ENCODE measurements at regions not wholly inside any gene's neighbourhood (a gene's known extent, or its start where the extent isn't known, plus 50 kb on each side); places are given as distances from the start of the nearest gene placed in this dataset.

- Mint-ChIP-seq H3K27me3 (ENCODE audit: low read depth in 3 of 3) (no peaks in the 10 kb centered on the region), H3K36me3 (no peaks in the 10 kb centered on the region), H3K4me1 (no peaks in the 10 kb centered on the region), H3K4me3 (no peak overlapping the region), H3K9me3 (peaks cover 2 to 16% (median 8%) of the 10 kb centered on the region in 7 donors), H3K27ac (no peak overlapping the region)
- Histone ChIP-seq H4K20me1 (ENCODE audit: insufficient read depth, low read length) (no peaks in the 10 kb centered on the region), H3K9me3 (replicated peaks in 1 of 2; ENCODE audit: control insufficient read depth in 1 of 2, insufficient read depth in 1 of 2, low read length in 2 of 2) (no peaks in the 10 kb centered on the region), H3K4me1 (ENCODE audit: control insufficient read depth in 1 of 2, insufficient read depth in 2 of 2, low read length in 2 of 2) (no peaks in the 10 kb centered on the region), H3K36me3 (replicated peaks in 1 of 2; ENCODE audit: control insufficient read depth in 1 of 2, insufficient read depth in 2 of 2, low read length in 2 of 2) (no peaks in the 10 kb centered on the region), H3K4me3 (replicated peaks in 1 of 3; ENCODE audit: low read depth in 2 of 3, low read length in 3 of 3) (no peak overlapping the region), H3K79me2 (ENCODE audit: insufficient read depth, low read length) (no peaks in the 10 kb centered on the region), H3K27ac (ENCODE audit: low read depth in 1 of 2, low read length in 2 of 2) (no peak overlapping the region), H3K4me2 (replicated peaks; ENCODE audit: extremely low read depth, low read length, poor library complexity, severe bottlenecking) (no peak overlapping the region), H3K9ac (ENCODE audit: insufficient read depth, low read length, poor library complexity, severe bottlenecking) (no peak overlapping the region), H3K27me3 (ENCODE audit: control insufficient read depth in 2 of 2, insufficient read depth in 2 of 2, low read length in 2 of 2) (no peaks in the 10 kb centered on the region), H2AFZ (ENCODE audit: insufficient read depth, low read depth, low read length, poor library complexity, severe bottlenecking) (no peak overlapping the region)
- DNase-seq, result no peak
- 86% methylated on average over 1 of the region's 5 CpGs for WGBS (ENCODE audit: insufficient coverage)
- intact Hi-C loops (cut with micrococcal nuclease), result no loop called here
- no peak for TF ChIP-seq CTCF (IDR thresholded peaks at IDR 0.05)
Measured at GRCh38 chr21:28767523-28767922, 225.2 kb downstream of the LTN1 start.

GRCh38 chr21:28763809-28764418, 228.8 kb downstream of the LTN1 start:
- Histone ChIP-seq H4K20me1 (ENCODE audit: insufficient read depth, low read length) (no peaks in the 10 kb centered on the region), H3K4me2 (replicated peaks; ENCODE audit: extremely low read depth, low read length, poor library complexity, severe bottlenecking) (no peak overlapping the region), H3K79me2 (ENCODE audit: insufficient read depth, low read length) (no peaks in the 10 kb centered on the region), H2AFZ (ENCODE audit: insufficient read depth, low read depth, low read length, poor library complexity, severe bottlenecking) (no peak overlapping the region), H3K9ac (ENCODE audit: insufficient read depth, low read length, poor library complexity, severe bottlenecking) (no peak overlapping the region), H3K36me3 (replicated peaks in 1 of 2; ENCODE audit: control insufficient read depth in 1 of 2, insufficient read depth in 2 of 2, low read length in 2 of 2) (no peaks in the 10 kb centered on the region), H3K9me3 (replicated peaks in 1 of 2; ENCODE audit: control insufficient read depth in 1 of 2, insufficient read depth in 1 of 2, low read length in 2 of 2) (no peaks in the 10 kb centered on the region), H3K4me1 (ENCODE audit: control insufficient read depth in 1 of 2, insufficient read depth in 2 of 2, low read length in 2 of 2) (no peaks in the 10 kb centered on the region), H3K27ac (ENCODE audit: low read depth in 1 of 2, low read length in 2 of 2) (no peak overlapping the region), H3K4me3 (replicated peaks in 1 of 3; ENCODE audit: low read depth in 2 of 3, low read length in 3 of 3) (no peak overlapping the region), H3K27me3 (ENCODE audit: control insufficient read depth in 2 of 2, insufficient read depth in 2 of 2, low read length in 2 of 2) (no peaks in the 10 kb centered on the region)
- no peak for TF ChIP-seq CTCF (IDR thresholded peaks at IDR 0.05)
- H3K27ac Mint-ChIP-seq, result no peak overlapping the region
- no peaks in the 10 kb centered on the region for H3K4me1 Mint-ChIP-seq
- no peak for DNase-seq
- 83% methylated on average over 2 of the region's 2 CpGs for WGBS (ENCODE audit: insufficient coverage)
- H3K9me3 Mint-ChIP-seq, result peaks cover 4 to 16% (median 8%) of the 10 kb centered on the region in 7 donors
- H3K27me3 Mint-ChIP-seq (ENCODE audit: low read depth in 3 of 3), result no peaks in the 10 kb centered on the region
- intact Hi-C loops (cut with micrococcal nuclease), result no loop called here
- H3K36me3 Mint-ChIP-seq, result no peaks in the 10 kb centered on the region
- no peak overlapping the region for H3K4me3 Mint-ChIP-seq
